HL-60/S4 treated with retinoic acid at 250 ng/mL for 4 days and 3 days (cell line): ENCODE measurements at regions not wholly inside any gene's neighbourhood (a gene's known extent, or its start where the extent isn't known, plus 50 kb on each side); places are given as distances from the start of the nearest gene placed in this dataset.
"Not testable (repeated sequence)": the region's sequence is repeated elsewhere in the genome, so short reads cannot be mapped to it uniquely, and the experiment has no call there.

Experiments
- in situ Hi-C: fragments of 300-500 bp; cut with MboI; formaldehyde crosslinking; loops from 2 replicates; pipeline ENCODE4 v1.7.0; 2022; ENCODE audit warnings: low sequenced_read_pairs

DNA sequence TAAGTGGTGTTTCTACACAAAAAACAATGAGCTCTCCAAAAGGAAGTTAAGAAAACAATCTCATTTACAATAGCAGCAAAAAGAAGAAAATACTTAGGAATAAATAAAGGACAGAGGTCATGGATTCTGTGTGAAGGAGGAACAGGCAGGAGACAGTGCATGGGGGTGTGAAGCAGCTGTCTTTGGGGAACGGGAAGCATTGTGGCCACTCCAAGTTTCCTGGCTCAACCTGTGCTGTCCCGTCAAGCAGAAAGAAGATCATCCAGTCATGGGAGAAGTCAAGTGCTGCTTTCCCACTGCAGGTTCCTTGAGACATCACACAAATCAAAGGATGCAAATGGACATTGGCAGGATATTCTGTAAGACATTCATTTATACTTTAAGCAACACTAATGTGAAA, 66.1 kb upstream of the MAML3 start:
- in situ Hi-C loops, result no loop called here

DNA sequence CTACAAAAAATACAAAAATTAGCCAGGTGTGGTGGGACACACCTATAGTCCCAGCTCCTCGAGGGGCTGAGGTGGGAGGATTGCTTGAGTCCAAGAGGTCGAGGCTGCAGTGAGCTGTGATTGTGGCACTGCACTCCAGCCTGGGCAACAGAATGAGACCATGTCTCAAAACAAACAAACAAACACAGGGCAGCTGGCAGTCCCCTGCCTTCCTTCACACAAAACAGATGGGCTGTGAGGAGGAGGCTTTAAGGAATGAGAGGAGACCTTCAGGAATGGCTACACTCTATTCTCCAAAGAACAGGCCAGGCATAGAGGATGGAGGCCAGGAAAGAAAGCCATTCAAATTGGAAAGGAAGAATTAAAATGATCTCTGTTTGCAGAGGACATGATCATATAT, 65.6 kb upstream of the MAML3 start:
- in situ Hi-C loops, result no loop called here

DNA sequence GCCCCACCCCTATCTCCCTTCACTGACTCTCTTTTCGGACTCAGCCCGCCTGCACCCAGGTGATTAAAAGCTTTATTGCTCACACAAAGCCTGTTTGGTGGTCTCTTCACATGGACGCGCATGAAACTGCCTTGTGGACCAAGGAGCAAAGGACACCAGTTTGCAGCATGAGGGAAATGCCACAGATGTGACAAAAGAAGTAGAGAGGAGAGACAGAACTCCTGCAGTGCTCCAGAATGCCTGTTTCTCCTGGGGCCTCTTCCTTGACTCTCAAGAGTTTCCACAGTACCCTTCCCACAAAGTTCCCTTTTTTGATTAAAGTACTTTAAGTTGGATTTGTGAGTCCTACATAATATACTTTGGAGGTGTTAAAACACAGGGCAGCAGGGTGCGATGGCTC, 65.1 kb upstream of the MAML3 start:
- in situ Hi-C loops, result not testable (repeated sequence)

DNA sequence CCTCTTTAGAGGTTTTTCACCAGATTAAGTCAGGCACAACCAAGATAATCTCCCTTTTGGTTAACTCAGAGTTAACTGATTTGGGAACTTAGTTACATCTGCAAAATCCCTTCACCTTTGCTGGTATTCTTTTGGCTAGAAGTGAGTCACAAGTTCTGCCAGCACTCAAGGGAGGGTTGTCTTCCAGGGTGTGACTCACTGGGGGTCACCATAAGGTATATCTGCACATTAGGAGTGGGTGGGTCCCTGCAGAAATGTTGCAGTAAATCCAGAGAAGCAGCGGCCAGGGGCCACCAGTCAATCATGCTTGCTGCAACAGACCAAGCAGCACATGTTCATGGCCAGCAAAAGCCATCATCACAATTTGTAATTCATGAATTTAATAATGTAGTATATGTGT, 59.8 kb upstream of the MAML3 start:
- in situ Hi-C loops, result no loop called here

DNA sequence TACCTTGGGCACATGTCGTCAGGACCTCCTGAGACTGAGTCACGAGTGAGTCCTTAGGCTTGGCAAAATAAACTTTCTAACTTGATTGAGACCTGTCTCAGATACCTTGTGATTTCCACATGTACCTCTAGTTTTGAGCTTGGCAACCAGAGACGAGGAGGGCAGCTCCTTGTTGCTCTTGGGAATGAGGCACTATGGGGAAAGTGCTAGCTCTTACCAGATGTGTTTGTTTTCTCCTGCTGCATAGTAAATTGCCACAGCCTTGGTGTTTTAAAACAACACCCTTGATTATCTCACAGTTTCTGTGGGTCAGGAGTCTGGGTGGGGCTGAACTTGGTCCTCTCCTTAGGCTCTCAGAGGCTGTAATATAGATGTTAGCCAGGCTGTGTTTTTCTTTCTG, 59.1 kb upstream of the MAML3 start:
- in situ Hi-C loops, result no loop called here

DNA sequence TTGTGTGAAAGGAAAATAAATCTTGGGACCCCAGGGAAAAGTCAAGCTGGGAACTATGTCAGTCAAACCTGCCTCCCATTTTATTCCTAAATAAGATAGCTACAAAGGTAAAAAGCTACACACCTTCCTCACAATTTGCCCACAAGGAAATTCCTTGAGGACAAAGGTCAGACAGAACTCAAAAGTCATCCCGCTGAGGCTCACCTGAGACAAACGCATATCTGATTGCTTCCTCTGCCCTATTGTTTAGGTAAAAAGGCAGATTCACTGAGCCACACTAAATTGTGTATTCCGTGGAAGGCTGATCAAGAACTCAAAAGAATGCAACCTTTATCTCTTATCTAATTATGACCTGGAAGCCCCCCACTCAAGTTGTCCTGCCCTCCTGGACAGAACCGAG, 58.7 kb upstream of the MAML3 start:
- in situ Hi-C loops, result no loop called here

DNA sequence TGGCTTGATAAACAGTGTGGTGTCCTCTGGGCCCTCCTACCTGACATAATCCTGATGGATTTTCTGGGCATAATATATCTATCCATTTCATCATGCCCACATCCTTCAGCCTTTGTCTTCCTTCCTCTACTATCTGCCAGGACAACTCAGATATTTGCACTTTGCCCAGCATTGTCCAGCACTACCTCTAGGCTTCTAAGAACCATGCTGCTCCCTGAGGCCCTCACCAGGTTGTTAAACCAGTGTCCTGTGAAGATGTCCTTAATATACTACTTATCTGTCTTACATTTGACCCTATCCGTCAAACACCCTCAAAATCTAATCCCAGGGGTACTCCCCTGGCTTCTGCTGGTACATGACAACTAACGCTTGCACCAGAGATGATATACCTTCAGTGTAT, 58.2 kb upstream of the MAML3 start:
- in situ Hi-C loops, result no loop called here

DNA sequence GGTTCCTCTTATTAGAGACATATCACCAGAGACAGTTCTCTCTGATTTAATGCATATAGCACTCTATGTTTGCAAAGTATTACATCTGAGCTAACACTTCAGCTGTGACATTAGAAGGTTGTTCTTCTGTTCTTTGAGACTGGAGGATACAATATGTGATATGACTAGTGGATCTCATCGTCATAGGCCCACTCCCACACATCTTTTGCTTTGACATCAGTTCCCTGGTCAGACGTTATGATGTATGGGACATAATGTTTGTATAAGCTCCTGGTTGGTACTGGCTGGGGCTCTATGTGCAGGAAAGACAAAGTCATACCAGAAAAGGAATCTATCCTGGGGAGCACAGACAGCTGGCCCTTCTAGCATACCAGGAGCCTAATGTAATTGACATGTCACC, 57.7 kb upstream of the MAML3 start:
- in situ Hi-C loops, result no loop called here

DNA sequence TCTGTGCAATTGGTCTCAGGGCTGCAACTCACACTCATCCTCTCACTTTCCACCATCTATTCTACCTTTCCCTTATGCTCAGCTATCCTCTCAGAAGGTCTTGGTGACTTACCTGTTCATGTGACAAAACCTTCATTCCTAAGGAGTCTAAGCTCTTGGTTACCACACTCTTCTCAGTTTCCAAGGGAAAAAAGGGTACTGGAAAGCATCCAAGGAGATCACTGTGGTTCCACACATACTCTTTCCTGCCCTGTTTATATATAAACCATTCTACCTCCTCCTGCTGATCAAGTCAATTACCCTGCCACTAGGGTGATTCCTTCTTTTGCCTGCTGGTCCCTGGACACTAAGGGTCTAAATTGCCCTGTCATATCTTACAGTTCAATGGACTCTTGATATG, 57.2 kb upstream of the MAML3 start:
- in situ Hi-C loops, result no loop called here

DNA sequence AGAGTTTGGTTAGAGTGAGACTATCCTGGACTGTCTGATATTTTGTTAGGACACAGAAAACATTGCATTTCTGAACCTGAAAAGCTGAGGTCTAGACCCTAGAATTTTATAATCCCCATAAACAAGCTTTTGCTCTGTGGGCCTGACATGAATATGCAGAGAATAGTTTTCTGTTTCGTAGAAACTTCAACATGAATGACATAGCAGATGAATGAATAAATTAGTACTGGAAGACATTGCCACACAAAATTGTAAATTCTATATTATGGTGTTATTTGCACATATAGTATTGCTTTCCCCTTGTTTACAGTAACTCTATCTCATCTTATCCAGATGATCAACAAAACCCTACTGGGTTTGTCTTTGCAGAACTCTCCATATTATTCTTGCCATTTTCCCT, 54.9 kb upstream of the MAML3 start:
- in situ Hi-C loops, result no loop called here
